ENCODE measurements at regions not wholly inside any gene's neighbourhood (a gene's known extent, or its start where the extent isn't known, plus 50 kb on each side); places are given as distances from the start of the nearest gene placed in this dataset.
"Not testable (repeated sequence)": the region's sequence is repeated elsewhere in the genome, so short reads cannot be mapped to it uniquely, and the experiment has no call there.

- TF ChIP-seq CTCF (IDR thresholded peaks at IDR 0.05; ENCODE audit: poor library complexity); EZH2 (IDR thresholded peaks at IDR 0.05; ENCODE audit: borderline replicate concordance): not testable (repeated sequence)
Measured at GRCh38 chr2:111551428-111551827, 332.6 kb downstream of the ANAPC1 start.
